ENCODE measurements at regions not wholly inside any gene's neighbourhood (a gene's known extent, or its start where the extent isn't known, plus 50 kb on each side); places are given as distances from the start of the nearest gene placed in this dataset.
A peak's percentile ranks its signal among the peaks of the same experiment; 100 is the strongest.
"Not testable (repeated sequence)": the region's sequence is repeated elsewhere in the genome, so short reads cannot be mapped to it uniquely, and the experiment has no call there.

DNA sequence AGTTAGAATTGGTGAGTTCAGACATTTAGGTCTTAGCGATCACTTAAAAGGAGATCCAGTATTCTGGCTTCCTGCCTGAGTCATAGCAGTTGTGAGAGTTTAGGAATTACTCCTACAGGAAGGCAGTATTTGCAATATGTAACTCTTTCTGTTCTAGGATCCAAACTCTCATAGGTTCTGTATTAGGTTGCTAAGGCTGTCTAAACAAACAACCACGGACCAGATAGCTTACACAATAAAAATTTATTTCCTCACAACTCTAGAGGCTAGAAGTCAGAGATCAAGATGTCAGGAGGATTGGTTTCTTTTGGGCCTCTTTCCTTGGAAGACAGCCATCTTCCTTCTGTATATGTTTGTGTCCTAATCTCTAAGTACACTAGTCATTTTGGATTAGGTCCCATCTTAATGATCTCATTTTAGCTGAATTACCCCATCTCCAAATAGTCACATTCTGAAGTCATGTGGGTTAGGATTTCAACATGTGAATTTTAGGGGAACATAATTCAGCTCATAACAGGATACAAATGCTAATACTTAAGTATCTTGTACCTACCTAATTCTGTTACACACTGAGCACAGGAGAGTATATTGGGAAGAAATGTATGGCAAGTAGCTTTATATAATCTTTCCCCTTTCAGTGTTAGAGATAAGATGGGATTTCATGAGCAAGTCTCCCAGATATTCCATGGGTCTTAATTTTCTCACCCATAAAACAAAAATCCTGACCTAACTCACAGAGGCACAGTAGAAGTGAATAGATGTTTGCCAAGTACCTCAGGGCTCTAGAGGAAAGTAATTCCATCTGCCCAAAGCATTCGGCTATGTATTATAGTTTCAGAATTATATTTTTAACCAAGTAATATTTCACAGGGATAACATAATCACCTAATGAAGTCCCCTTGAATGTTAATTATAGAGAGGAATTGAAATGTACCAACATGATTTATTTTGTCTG is 144.4 kb downstream of the PTBP2 start:
- intact Hi-C loops (cut with DNase I): no loop called here
- H3K27me3 ChIP-seq (ENCODE audit: control insufficient read depth, insufficient read depth): no peaks in the 10 kb centered on the region
- ATAC-seq (peak; percentile 89 to 92), DNase-seq (no peak)
- no peak overlapping the region for H3K27ac ChIP-seq (ENCODE audit: low read length)
- no peak overlapping the region for H3K4me3 ChIP-seq (ENCODE audit: low read length)
- 44% methylated on average over 3 of the region's 3 CpGs for WGBS
- H3K9me3 ChIP-seq (ENCODE audit: control insufficient read depth, low read length): no peaks in the 10 kb centered on the region
- no peaks in the 10 kb centered on the region for H3K4me1 ChIP-seq (ENCODE audit: control insufficient read depth, insufficient read depth, low read length)

DNA sequence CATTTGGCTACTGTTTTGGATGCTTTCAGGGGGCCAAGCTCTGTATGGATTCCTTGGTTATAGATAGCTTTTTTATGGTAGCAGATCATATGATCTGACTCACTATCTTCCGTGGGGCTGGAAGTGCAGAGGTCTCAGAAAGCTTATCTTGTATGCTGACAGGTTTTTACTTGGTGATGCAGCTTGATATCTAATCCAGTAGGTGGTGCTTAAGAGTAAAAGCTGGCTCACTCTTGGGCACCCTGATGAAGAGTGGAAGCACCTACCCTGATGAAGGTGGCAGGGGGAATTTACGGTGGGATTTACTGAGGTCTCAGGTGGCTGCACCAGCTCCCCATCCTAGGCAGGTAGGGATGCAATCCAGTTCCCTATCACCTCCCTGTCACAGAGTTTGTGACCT is 151.2 kb downstream of the PTBP2 start:
- no peak overlapping the region for H3K4me3 ChIP-seq (ENCODE audit: low read length)
- ATAC-seq (no peak), DNase-seq (no peak)
- H3K9me3 ChIP-seq (ENCODE audit: control insufficient read depth, low read length): peaks cover 5% of the 10 kb centered on the region
- no peaks in the 10 kb centered on the region for H3K27me3 ChIP-seq (ENCODE audit: control insufficient read depth, insufficient read depth)
- no peaks in the 10 kb centered on the region for H3K4me1 ChIP-seq (ENCODE audit: control insufficient read depth, insufficient read depth, low read length)
- H3K27ac ChIP-seq (ENCODE audit: low read length): no peak overlapping the region
- 75% methylated on average over 2 of the region's 2 CpGs for WGBS
- intact Hi-C loops (cut with DNase I): no loop called here

DNA sequence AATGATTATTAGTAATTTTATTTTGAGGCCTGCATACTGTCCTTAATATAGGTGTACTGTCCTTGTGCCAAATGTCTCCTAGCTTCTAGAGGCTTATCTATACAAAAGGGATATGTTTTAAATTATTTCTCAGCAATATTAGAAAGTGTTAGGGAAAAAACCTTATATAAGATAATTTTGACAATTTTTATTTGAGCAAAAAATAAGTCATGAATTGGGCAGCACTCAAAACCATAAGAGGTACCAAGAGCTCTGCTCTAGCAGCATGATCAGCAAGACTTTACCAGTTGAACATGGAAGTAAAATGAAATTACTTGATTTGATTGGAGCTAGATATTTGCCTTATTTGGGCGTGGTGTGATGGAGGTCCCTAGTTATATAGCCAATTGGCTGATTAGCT is 157.1 kb downstream of the PTBP2 start:
- Histone ChIP-seq H3K27me3 (ENCODE audit: control insufficient read depth, insufficient read depth) (no peaks in the 10 kb centered on the region), H3K27ac (ENCODE audit: low read length) (no peak overlapping the region), H3K4me3 (ENCODE audit: low read length) (no peak overlapping the region), H3K4me1 (ENCODE audit: control insufficient read depth, insufficient read depth, low read length) (no peaks in the 10 kb centered on the region), H3K9me3 (ENCODE audit: control insufficient read depth, low read length) (peaks cover under 1% of the 10 kb centered on the region)
- 75% methylated on average over 1 of the region's 1 CpG for WGBS
- no peak for ATAC-seq
- intact Hi-C loops (cut with DNase I): no loop called here
- no peak for DNase-seq

GRCh38 chr1:96880626-96881025 is 159.0 kb downstream of the PTBP2 start:
- ATAC-seq: no peak
- Histone ChIP-seq H3K27ac (ENCODE audit: low read length) (no peak overlapping the region), H3K9me3 (ENCODE audit: control insufficient read depth, low read length) (no peaks in the 10 kb centered on the region), H3K4me3 (ENCODE audit: low read length) (no peak overlapping the region), H3K4me1 (ENCODE audit: control insufficient read depth, insufficient read depth, low read length) (no peaks in the 10 kb centered on the region), H3K27me3 (ENCODE audit: control insufficient read depth, insufficient read depth) (no peaks in the 10 kb centered on the region)
- intact Hi-C loops (cut with DNase I): no loop called here
- no peak for DNase-seq

DNA sequence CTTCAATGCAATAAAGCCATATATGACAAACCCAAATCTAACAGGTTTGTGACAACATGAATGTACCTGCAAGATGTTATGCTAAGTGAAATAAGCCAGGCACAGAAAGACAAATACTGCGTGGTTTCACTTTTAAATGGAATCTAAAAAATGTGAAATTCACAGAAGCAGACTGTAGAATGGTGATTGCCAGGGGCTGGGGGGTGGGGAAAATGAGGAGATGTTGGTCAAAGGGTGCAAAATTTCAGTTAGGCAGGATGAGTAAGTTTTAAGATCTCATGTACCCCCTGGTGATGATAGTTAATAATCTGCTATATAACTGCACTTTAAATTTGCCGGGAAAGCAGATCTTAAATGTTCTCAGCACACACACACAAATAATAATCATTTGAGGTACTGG is 160.5 kb downstream of the PTBP2 start:
- intact Hi-C loops (cut with DNase I): no loop called here
- WGBS: 74% methylated on average over 2 of the region's 2 CpGs
- H3K4me1 ChIP-seq (ENCODE audit: control insufficient read depth, insufficient read depth, low read length): no peaks in the 10 kb centered on the region
- H3K27ac ChIP-seq (ENCODE audit: low read length): no peak overlapping the region
- no peaks in the 10 kb centered on the region for H3K9me3 ChIP-seq (ENCODE audit: control insufficient read depth, low read length)
- no peak overlapping the region for H3K4me3 ChIP-seq (ENCODE audit: low read length)
- DNase-seq (no peak), ATAC-seq (no peak)
- no peaks in the 10 kb centered on the region for H3K27me3 ChIP-seq (ENCODE audit: control insufficient read depth, insufficient read depth)

DNA sequence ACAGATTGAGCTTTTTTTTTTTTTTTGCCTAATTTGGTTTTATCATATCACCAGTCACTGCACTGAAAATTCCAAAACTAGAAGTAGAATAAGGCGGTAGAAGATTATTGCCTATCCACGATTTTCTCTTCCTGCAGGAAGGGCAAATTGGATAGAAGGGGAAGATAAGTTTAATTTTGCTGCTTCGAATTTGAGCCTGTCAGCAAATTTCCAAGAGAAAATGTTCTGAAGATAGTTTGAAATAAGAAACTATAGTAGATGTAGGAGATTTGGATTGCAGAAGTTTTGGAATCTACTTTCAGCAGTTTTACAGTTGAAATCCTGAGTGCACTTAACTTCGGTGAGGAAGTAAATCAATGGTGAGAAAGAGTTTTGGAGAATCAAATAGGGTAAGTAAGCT is 164.9 kb downstream of the PTBP2 start:
- WGBS: 65% methylated on average over 4 of the region's 4 CpGs
- no peaks in the 10 kb centered on the region for H3K27me3 ChIP-seq (ENCODE audit: control insufficient read depth, insufficient read depth)
- H3K27ac ChIP-seq (ENCODE audit: low read length): no peak overlapping the region
- H3K4me1 ChIP-seq (ENCODE audit: control insufficient read depth, insufficient read depth, low read length): no peaks in the 10 kb centered on the region
- ATAC-seq (no peak), DNase-seq (no peak)
- H3K9me3 ChIP-seq (ENCODE audit: control insufficient read depth, low read length): no peaks in the 10 kb centered on the region
- H3K4me3 ChIP-seq (ENCODE audit: low read length): no peak overlapping the region
- intact Hi-C loops (cut with DNase I): no loop called here

DNA sequence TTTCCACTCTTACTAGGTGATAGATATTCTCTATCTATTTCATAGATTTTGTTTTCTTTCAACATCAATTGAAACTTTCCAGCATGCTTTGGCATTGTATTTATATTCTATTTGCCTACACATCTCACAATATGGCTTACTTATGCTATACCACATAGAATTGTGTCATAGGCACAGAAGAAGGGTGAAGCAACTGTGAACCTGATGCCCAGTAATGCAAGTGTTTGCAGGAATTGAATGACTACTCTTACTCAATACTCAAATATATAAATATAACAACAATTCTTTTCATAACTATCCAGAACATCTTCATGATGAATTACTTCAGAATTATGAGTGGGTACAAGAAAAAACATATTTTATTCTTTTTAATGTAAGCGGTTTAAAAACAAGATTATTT is 165.9 kb downstream of the PTBP2 start:
- H3K27me3 ChIP-seq (ENCODE audit: control insufficient read depth, insufficient read depth): no peaks in the 10 kb centered on the region
- DNase-seq (no peak), ATAC-seq (no peak)
- H3K27ac ChIP-seq (ENCODE audit: low read length): no peak overlapping the region
- 75% methylated on average over 1 of the region's 1 CpG for WGBS
- H3K4me1 ChIP-seq (ENCODE audit: control insufficient read depth, insufficient read depth, low read length): no peaks in the 10 kb centered on the region
- H3K9me3 ChIP-seq (ENCODE audit: control insufficient read depth, low read length): no peaks in the 10 kb centered on the region
- intact Hi-C loops (cut with DNase I): no loop called here
- no peak overlapping the region for H3K4me3 ChIP-seq (ENCODE audit: low read length)

DNA sequence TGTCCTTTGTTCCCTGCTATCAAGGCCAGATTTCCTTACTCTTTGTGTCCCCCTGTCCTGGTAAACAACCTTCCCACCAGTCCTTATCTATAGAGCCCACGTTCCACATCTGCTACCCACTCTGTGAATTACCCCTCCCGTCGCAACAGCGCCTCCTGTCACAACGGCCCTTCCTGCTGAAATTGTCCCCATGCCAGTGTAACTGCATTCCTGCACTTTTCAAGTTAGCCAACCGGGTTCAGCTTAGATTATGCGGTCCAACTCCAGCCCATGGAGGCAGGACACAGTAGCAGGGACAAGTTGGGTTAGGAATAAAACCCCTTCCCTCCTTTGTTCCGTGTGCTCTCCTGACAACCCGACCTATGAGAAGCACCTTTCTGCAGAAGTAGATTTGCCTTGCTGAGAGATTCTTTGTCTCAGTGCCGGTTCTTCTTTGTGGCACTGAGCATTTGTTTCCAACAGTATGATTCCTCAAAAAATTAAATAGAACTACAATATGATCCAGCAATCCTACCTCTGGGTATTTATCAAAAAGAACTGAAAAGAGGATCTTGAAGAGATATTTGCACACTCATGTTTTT is 180.3 kb downstream of the PTBP2 start:
- no peaks in the 10 kb centered on the region for H3K9me3 ChIP-seq (ENCODE audit: control insufficient read depth, low read length)
- no peak overlapping the region for H3K27ac ChIP-seq (ENCODE audit: low read length)
- intact Hi-C loops (cut with DNase I): no loop called here
- H3K4me3 ChIP-seq (ENCODE audit: low read length): no peak overlapping the region
- no peaks in the 10 kb centered on the region for H3K4me1 ChIP-seq (ENCODE audit: control insufficient read depth, insufficient read depth, low read length)
- DNase-seq (no peak), ATAC-seq (no peak)
- H3K27me3 ChIP-seq (ENCODE audit: control insufficient read depth, insufficient read depth): no peaks in the 10 kb centered on the region
- 87% methylated on average over 10 of the region's 10 CpGs for WGBS

- 87% methylated on average over 5 of the region's 5 CpGs for WGBS
- H3K4me1 ChIP-seq (ENCODE audit: control insufficient read depth, insufficient read depth, low read length): no peaks in the 10 kb centered on the region
- H3K27me3 ChIP-seq (ENCODE audit: control insufficient read depth, insufficient read depth): no peaks in the 10 kb centered on the region
- no peak overlapping the region for H3K27ac ChIP-seq (ENCODE audit: low read length)
- H3K9me3 ChIP-seq (ENCODE audit: control insufficient read depth, low read length): no peaks in the 10 kb centered on the region
- no peak for DNase-seq
- no peak for ATAC-seq
- H3K4me3 ChIP-seq (ENCODE audit: low read length): no peak overlapping the region
- intact Hi-C loops (cut with DNase I): no loop called here
Observed at GRCh38 chr1:96912248-96912647, 190.7 kb downstream of the PTBP2 start.

GRCh38 chr1:96915701-96916100 is 194.1 kb downstream of the PTBP2 start:
- WGBS: 72% methylated on average over 3 of the region's 3 CpGs
- H3K4me1 ChIP-seq (ENCODE audit: control insufficient read depth, insufficient read depth, low read length); H3K9me3 ChIP-seq (ENCODE audit: control insufficient read depth, low read length); intact Hi-C loops (cut with DNase I); H3K27me3 ChIP-seq (ENCODE audit: control insufficient read depth, insufficient read depth); DNase-seq; H3K4me3 ChIP-seq (ENCODE audit: low read length); ATAC-seq; H3K27ac ChIP-seq (ENCODE audit: low read length): not testable (repeated sequence)

DNA sequence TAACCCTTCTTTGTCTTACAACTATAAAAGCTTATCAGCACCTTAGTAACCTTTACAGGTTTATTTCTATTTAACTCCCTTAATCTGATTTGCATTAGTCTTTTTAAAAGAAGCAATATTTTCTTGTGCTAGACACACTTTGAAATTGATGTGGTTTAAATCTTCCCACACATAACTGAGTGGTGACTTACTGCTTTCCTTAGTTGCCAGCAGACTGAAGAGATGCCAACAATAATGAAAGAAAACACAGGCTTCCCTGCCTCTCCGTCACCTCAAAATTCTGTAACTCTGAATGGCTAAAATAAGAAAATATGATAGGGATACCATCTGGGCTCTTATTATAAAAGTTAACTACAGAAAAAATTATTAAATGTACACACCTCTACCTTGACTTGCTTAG is 196.8 kb downstream of the PTBP2 start:
- no peaks in the 10 kb centered on the region for H3K4me1 ChIP-seq (ENCODE audit: control insufficient read depth, insufficient read depth, low read length)
- WGBS: 49% methylated on average over 1 of the region's 1 CpG
- intact Hi-C loops (cut with DNase I): no loop called here
- ATAC-seq (no peak), DNase-seq (no peak)
- H3K4me3 ChIP-seq (ENCODE audit: low read length): no peak overlapping the region
- no peaks in the 10 kb centered on the region for H3K27me3 ChIP-seq (ENCODE audit: control insufficient read depth, insufficient read depth)
- H3K27ac ChIP-seq (ENCODE audit: low read length): no peak overlapping the region
- no peaks in the 10 kb centered on the region for H3K9me3 ChIP-seq (ENCODE audit: control insufficient read depth, low read length)

All from right cardiac atrium (tissue), 5 donors.